ENCODE measurements at regions not wholly inside any gene's neighbourhood (a gene's known extent, or its start where the extent isn't known, plus 50 kb on each side); places are given as distances from the start of the nearest gene placed in this dataset.

GRCh38 chr11:91694331-91694730, 530.3 kb upstream of the FAT3 start:
- Histone ChIP-seq H3K27ac (no peak overlapping the region), H3K36me3 (no peaks in the 10 kb centered on the region), H3K9me3 (no peaks in the 10 kb centered on the region), H3K4me1 (no peaks in the 10 kb centered on the region), H3K4me3 (no peak overlapping the region), H3K27me3 (no peaks in the 10 kb centered on the region)
- no peak for DNase-seq
- WGBS (ENCODE audit: insufficient coverage, low coverage, low lambda C conversion rate, missing lambda C conversion rate): 55% methylated on average over 1 of the region's 1 CpG
- intact Hi-C loops (cut with DNase I): no loop called here
- no peak for ATAC-seq
- TF ChIP-seq POLR2A (IDR thresholded peaks at IDR 0.05): no peak
- TF ChIP-seq, protein P1, sequence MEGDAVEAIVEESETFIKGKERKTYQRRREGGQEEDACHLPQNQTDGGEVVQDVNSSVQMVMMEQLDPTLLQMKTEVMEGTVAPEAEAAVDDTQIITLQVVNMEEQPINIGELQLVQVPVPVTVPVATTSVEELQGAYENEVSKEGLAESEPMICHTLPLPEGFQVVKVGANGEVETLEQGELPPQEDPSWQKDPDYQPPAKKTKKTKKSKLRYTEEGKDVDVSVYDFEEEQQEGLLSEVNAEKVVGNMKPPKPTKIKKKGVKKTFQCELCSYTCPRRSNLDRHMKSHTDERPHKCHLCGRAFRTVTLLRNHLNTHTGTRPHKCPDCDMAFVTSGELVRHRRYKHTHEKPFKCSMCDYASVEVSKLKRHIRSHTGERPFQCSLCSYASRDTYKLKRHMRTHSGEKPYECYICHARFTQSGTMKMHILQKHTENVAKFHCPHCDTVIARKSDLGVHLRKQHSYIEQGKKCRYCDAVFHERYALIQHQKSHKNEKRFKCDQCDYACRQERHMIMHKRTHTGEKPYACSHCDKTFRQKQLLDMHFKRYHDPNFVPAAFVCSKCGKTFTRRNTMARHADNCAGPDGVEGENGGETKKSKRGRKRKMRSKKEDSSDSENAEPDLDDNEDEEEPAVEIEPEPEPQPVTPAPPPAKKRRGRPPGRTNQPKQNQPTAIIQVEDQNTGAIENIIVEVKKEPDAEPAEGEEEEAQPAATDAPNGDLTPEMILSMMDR (IDR thresholded peaks at IDR 0.05): no peak

DNA sequence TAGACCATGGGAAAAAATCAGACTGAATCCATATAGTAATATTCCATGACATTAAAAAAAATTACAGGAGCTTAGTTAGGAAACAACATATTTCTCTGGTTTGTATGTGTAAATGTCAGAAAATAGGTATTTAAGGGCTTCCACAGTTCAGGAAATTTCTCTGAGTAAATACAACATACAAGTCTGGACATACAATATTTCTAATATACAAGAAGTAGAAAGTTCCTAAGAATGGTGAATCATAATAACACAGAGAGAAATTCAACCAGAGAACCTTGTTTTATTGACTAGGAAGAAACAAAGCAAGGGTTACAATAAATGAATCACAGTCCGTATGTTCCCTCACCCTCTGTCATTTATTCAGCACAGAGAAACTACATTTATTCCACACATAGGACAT, 532.7 kb upstream of the FAT3 start:
- no peaks in the 10 kb centered on the region for H3K9me3 ChIP-seq
- DNase-seq: no peak
- intact Hi-C loops (cut with DNase I): no loop called here
- no peak for ATAC-seq
- H3K27me3 ChIP-seq: no peaks in the 10 kb centered on the region
- H3K4me3 ChIP-seq: no peak overlapping the region
- 81% methylated on average over 1 of the region's 1 CpG for WGBS (ENCODE audit: insufficient coverage, low coverage, low lambda C conversion rate, missing lambda C conversion rate)
- no peaks in the 10 kb centered on the region for H3K36me3 ChIP-seq
- no peak overlapping the region for H3K27ac ChIP-seq
- H3K4me1 ChIP-seq: no peaks in the 10 kb centered on the region
- no peak for TF ChIP-seq POLR2A (IDR thresholded peaks at IDR 0.05)
- TF ChIP-seq, protein P1 (IDR thresholded peaks at IDR 0.05): no peak

DNA sequence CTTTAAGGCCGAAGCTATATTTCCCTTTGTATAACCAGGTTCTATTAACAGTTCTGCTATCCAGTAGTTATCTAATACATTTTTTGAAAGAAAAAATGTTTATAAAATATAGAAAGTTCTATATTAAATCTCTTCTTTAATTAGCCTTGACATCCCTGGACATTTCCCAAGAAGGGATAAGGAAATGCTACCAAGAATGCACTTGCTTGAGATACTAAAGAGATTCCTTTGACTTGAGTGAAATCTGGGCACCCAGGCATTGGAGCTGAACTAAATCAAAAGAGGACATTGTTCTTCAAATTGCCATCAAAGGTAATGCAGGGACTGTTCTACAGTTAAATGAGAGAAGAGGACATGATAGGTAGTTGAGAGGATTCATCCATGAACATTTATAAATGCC, 535.9 kb upstream of the FAT3 start:
- intact Hi-C loops (cut with DNase I): no loop called here
- whole genome bisulfite sequencing (ENCODE audit: insufficient coverage, low coverage, low lambda C conversion rate, missing lambda C conversion rate): 79% methylated on average over 1 of the region's 1 CpG

GRCh38 chr11:91686700-91687099, 537.9 kb upstream of the FAT3 start:
- Histone ChIP-seq H3K9me3 (no peaks in the 10 kb centered on the region), H3K4me3 (no peak overlapping the region), H3K4me1 (no peaks in the 10 kb centered on the region), H3K36me3 (no peaks in the 10 kb centered on the region), H3K27me3 (no peaks in the 10 kb centered on the region), H3K27ac (no peak overlapping the region)
- no peak for TF ChIP-seq POLR2A (IDR thresholded peaks at IDR 0.05)
- ATAC-seq (no peak), DNase-seq (no peak)
- intact Hi-C loops (cut with DNase I): no loop called here
- WGBS (ENCODE audit: insufficient coverage, low coverage, low lambda C conversion rate, missing lambda C conversion rate): 73% methylated on average over 1 of the region's 1 CpG

More for the DNA sequence above, 535.9 kb upstream of the FAT3 start:
- TF ChIP-seq, protein P1 (IDR thresholded peaks at IDR 0.05): no peak
- TF ChIP-seq POLR2A (IDR thresholded peaks at IDR 0.05): no peak
- Histone ChIP-seq H3K27ac (no peak overlapping the region), H3K9me3 (no peaks in the 10 kb centered on the region), H3K27me3 (no peaks in the 10 kb centered on the region), H3K36me3 (no peaks in the 10 kb centered on the region), H3K4me1 (no peaks in the 10 kb centered on the region), H3K4me3 (no peak overlapping the region)
- ATAC-seq (no peak), DNase-seq (no peak)

DNA sequence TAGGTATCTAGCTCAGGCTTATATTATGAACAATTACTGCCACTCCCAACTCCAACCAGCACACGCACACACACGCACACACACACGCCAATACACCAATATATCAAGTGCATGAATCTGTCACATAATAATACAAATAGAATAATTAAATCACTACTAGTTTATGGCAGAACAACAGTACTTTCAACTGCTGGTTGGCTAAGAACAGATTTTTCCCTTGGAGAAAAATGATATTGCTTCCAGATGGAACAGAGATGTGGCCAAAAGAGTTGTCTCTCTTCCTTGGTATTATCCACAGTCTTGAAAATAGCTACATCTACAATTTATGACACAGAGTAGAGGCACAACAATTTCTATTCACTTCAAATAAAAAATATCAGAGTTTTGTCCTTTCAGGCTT, 538.3 kb upstream of the FAT3 start:
- H3K27ac ChIP-seq: no peak overlapping the region
- no peaks in the 10 kb centered on the region for H3K36me3 ChIP-seq
- ATAC-seq (no peak), DNase-seq (no peak)
- 87% methylated on average over 3 of the region's 3 CpGs for WGBS (ENCODE audit: insufficient coverage, low coverage, low lambda C conversion rate, missing lambda C conversion rate)
- intact Hi-C loops (cut with DNase I): no loop called here
- TF ChIP-seq, protein P1 (IDR thresholded peaks at IDR 0.05): no peak
- no peak for TF ChIP-seq POLR2A (IDR thresholded peaks at IDR 0.05)
- no peaks in the 10 kb centered on the region for H3K4me1 ChIP-seq
- no peak overlapping the region for H3K4me3 ChIP-seq
- H3K27me3 ChIP-seq: no peaks in the 10 kb centered on the region
- no peaks in the 10 kb centered on the region for H3K9me3 ChIP-seq
